PC-3 (cell line): ENCODE measurements at regions not wholly inside any gene's neighbourhood (a gene's known extent, or its start where the extent isn't known, plus 50 kb on each side); places are given as distances from the start of the nearest gene placed in this dataset.

ENCODE experiments used
- CTCF ChIP-seq: fragments of 300-600 bp; sonication (generic); conservative IDR thresholded peaks from 2 replicates; pipeline ENCODE4 v1.5.1; 2017; ENCODE audit warnings: antibody characterized with exemption, low read depth, mild to moderate bottlenecking, low read length
- EZH2 ChIP-seq: fragments of 300-600 bp; sonication (generic); IDR thresholded peaks from one replicate; pipeline ENCODE4 v1.6.1; 2017; ENCODE audit warnings: antibody characterized with exemption, mild to moderate bottlenecking, low read length; ENCODE audit not compliant: unreplicated experiment
- EZH2phosphoT487 ChIP-seq: fragments of 300-600 bp; sonication (generic); IDR thresholded peaks from 2 replicates; pipeline ENCODE4 v1.6.1; 2018; ENCODE audit warnings: mild to moderate bottlenecking, antibody characterized with exemption, low read length, borderline replicate concordance

GRCh38 chr4:83876047-83876446 lies 340.1 kb downstream of the GPAT3 start:
- TF ChIP-seq CTCF (no peak), EZH2 (no peak), EZH2phosphoT487 (no peak)
